NCI-H69 (cell line): ENCODE measurements at regions not wholly inside any gene's neighbourhood (a gene's known extent, or its start where the extent isn't known, plus 50 kb on each side); places are given as distances from the start of the nearest gene placed in this dataset.
"Not testable (repeated sequence)": the region's sequence is repeated elsewhere in the genome, so short reads cannot be mapped to it uniquely, and the experiment has no call there.

Experiments used
- DNase-seq: peaks from one replicate; lab custom pipeline; 2025; lab: John Stamatoyannopoulos, UW

- no peak for DNase-seq
These were observed 167.6 kb upstream of the MAFB start for GRCh38 chr20:40856653-40857052.

DNA sequence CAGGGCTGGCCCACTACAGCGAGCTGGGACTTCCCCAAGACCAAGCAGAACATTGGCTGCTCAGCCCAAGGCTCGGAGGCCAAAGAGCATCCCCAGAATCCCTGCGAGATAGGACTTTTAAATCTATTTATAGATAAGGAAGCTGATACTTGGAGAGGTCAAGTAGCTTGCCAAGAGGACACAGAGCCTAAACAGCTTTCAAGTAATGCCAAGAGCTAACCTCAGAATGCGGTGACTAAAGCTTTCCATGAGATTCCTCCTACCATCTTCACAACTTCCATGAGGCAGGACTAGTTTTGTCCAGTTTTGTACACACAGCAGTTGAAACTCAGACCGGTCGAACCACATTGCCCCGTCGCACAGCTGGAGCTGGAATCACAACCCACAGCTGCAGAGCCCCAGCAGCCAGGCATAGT is 168.1 kb upstream of the TOP1 start:
- no peak for DNase-seq

DNA sequence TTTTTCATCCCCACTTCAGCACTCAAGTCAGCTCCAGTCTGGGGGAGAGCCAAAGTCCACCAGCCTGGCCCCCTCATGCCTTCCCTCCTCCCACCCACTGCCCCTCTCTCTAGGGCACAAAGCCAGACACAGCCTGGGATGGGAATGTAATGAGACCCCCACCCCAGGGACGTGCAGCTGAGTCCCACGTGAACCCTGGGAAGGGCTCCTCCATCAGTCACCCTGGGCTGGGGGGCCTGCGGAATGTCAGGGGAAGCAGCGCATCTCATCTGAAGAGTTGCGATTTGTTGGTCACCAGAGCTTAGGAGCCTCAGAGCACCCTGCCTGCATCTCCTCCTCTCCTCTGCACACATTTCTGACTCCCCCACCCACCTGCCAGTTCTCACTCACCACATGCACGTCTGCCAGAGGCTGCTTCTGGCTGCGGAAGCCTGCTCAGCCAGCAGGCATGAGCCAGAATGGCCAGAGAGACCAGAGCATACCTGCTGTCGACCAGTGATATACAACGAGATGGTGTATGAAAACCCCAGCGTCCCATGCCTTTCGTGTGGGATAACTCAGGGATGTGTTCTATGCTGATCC is 167.1 kb upstream of the TOP1 start:
- DNase-seq: no peak

GRCh38 chr20:40863355-40863919 is 165.2 kb upstream of the TOP1 start:
- DNase-seq: no peak

GRCh38 chr20:40864470-40864869 is 164.2 kb upstream of the TOP1 start:
- no peak for DNase-seq

- no peak for DNase-seq
These were observed 163.5 kb upstream of the TOP1 start for GRCh38 chr20:40865095-40865494.

DNA sequence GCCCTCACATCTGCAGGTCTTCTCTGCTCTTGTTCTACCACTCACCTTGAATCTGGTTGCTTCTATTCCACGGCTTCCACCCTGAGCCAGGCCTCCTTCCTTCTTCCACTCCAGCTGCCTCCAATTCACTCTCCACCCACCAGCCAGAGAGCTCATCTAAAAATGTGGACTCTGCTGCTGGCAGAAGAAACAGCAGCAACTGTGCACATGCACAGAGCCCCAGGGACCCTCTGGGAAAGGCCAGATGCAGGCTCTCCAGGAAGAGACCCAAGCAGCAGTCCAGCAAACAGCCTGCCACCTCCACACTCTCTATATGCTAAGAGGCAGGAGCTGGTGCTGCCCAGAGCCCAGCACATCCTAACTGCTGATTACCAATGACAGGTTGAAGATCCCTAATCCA is 162.6 kb upstream of the TOP1 start:
- DNase-seq: no peak

GRCh38 chr20:40868551-40869217 is 159.9 kb upstream of the TOP1 start:
- DNase-seq: no peak

DNA sequence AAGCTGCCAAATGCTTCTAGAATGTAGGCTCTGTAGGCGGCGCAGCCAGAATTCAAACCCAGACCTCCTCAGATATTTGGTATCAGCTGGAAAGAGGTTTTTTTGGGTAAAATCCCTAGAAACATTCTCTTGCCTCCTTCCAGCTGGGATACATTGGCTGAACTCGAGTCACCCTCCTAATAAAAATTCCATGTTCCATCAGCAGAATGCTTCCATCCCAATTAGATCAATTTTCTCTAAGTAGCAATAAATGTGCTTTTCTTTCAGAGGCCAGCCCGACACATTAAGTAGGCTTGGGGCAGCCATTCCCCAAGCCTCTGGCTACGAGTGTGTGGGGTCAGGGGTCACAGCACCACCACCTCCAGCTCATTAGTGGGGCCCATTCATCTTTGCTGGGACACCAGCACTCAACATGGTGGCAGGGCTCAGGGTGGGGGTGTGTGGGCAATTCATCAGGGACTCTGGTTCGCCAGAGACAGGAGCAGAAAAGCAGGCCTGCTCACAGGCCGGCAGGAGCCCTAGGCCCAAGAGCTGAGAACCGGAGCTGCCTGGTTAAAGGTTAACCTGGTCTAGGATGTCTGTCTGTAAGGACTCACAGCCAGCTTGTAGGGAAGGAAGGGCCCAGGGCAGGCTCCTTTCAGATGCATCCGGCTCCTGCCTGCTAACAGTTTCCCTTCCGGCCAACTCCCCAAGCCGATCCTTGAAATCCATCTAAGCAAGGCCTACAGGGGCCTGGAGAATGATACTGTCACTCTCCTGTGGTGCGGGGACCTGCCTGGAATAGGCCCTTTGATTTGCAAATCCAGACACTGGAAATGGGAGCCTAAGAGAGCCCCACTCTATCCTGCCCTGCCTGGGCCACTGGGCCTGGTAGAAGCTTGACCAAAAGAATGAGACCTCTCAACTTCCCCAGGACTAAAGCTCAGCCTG is 159.1 kb upstream of the TOP1 start:
- DNase-seq: no peak

DNA sequence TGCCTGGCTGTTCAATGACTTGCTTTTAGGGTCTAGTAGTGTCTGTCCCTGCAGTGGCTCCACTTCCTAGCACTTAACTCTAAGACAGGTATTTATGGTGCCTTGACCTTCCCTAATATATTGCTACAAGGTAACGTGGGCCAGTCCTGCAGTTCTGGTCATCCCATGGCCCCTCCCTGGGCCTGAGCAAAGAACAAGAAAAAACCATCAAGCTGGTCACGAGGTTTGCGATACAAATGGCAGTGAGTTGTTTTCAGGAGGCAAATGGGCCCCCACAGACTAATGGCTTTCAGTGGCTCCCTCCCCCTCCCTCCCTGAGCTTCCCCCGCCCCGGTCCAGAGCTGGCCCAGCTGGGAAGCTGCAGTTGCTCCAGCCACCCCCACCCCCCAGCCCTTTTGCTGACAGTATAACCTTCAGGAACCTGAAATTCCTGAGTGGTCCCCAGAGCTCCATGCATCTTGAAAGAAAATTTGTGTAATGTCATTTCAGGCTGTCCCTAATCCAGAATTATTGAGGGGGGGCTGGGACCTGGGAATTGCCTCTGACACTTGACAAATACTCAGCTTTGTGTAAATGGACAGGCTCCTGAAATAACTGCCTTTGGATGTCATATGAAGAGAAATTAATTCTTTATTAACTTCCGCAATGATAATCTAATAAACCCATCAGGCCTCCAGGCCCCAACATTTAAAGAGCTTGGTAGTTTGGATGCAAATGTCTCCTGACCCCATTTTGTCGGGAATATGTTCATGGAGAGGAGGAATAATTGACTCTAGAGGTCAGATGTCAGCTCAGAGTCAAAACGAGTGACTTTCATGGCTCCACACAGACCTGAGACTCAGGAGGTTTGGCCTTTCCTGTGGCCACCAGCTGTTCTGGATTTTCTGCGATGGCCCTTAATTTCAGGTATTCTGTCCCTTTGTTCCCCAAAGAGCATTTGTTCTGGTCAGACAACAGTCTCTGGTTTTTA is 153.2 kb upstream of the TOP1 start:
- DNase-seq: no peak

- DNase-seq: not testable (repeated sequence)
These were observed 150.5 kb upstream of the TOP1 start for GRCh38 chr20:40878099-40878498.

DNA sequence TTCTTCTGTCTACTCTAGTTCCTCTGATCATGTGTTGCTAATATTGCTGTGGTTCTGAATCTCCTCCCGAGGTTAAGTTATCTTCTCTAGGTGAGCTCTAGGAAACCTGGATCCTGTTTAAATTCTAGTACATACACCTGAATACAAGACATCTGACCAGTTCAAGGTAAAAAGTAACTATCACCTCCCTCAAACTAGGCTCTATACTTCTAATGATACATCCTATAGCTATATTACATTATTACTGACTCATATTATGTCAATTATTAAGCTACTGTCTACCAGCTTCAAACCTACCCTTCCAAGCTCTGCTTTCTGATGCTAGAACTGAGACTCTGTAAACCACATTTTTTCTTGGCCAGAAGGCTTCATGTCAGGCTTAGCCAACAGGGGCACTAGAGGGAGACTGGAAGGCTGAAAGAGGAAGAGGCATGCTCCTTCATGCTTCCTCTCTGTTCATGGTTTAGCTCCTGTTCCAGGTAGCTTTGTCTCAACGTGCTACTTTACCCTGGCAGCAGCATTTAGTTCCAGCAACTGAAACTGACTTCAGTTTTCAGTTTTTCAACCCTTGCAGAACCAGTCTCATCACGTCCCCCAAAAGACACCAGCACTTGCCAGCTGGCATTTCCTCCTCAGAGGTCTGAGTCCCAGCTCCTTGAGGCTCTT is 148.4 kb upstream of the TOP1 start:
- no peak for DNase-seq

- DNase-seq: no peak
These were observed 147.9 kb upstream of the TOP1 start for GRCh38 chr20:40880729-40881109.

DNA sequence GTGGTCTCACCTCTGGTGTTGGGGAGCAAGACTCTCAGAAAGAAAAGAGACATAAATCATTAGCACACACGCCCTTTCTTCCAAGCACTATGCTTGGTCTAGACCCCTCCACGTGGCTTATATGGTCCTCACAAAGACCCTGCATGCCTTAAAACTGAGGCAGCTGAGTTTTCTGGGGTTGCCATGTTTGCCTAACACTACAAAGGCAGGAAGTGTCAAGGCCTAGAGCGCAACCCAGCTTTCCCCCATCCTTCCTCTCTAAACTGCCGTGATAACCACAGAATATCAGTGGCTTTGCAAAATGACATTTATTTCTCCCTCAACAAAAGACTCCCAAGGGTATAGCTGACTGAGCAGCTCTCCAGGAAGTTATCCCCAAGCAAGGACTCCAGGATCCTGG is 146.5 kb upstream of the TOP1 start:
- no peak for DNase-seq

DNA sequence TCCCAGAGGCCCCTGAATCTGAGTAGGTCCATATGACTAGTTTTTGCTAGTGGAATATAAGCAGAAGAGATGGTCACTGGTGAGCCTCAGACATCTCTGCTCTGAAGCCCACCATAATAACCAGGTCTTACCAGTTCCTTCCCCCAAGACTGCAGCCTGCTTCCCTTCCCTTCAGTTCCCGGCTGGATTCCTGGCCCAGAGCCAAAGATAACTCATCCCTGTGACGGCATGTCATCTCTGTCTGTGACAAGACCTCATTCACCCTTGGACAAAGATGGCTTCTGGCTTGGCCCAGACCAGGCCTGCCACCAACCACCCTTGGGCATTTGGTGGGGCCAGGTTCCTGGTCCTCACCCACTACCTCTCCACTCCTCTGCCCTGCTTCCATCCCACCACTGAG is 145.5 kb upstream of the TOP1 start:
- DNase-seq: no peak

DNA sequence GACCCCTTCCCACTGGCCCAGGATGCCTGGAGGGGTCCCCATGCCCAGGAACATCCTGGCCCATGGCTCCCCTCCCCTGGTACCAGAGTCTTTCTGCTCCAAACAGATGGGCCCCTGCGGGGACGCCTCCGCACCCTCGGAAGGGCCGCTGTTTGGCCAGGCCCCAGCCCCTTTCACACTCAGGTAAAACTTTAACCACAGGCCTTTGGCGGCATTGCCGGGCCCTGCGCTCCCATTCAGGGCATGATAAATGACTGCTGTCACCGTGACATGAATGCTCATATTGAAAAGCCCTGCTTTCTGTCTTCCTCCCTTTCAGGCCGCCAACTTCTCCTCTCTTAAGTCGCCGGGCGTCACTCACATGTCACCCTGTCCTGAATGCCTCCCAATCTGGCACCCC is 141.5 kb upstream of the TOP1 start:
- DNase-seq: no peak

- DNase-seq: not testable (repeated sequence)
These were observed 139.4 kb upstream of the TOP1 start for GRCh38 chr20:40889266-40889665.

DNA sequence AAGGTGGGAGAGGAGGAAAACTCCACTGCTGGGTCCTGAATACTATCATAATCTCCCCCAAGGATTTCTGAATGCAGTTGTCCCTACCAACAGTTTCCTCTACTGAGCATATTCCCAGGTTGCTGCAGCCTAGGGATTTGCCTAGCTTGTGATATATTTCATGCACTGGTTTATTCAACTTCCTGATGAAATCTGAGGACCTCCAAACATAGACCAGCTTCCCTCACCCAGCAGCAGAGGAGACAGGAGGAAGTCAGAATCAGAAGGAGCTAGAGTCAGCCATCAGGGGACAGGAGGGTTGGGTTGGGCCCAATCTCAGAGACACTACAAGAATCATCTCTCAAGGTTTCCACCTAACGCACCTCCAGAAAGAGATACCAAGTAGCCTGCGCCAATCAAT is 138.4 kb upstream of the TOP1 start:
- DNase-seq: no peak

GRCh38 chr20:40890635-40891034 is 138.0 kb upstream of the TOP1 start:
- no peak for DNase-seq

- no peak for DNase-seq
These were observed 137.3 kb upstream of the TOP1 start for GRCh38 chr20:40891351-40891750.

DNA sequence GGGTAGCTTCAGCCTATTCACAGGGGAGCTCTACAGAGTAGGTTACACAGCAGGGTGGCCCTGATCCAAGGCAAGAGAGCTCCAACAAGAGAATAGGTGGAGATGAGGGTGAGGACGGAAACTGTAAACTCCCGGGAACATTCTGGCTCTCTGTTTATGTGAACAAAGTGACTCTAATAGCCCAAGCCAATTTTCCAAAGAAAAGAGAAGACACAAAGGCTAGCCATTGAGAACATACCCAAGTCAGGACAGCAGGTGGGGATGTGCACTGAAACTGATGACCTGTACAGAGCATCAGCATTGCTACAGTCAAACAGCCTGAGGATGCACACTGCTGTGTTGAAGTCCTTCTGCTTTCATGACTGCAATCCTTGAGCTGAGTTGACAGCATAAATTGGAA is 136.0 kb upstream of the TOP1 start:
- DNase-seq: peak; percentile 0
